Aorta (tissue), 5 donors: ENCODE measurements at regions not wholly inside any gene's neighbourhood (a gene's known extent, or its start where the extent isn't known, plus 50 kb on each side); places are given as distances from the start of the nearest gene placed in this dataset.

Experiments used
- ATAC-seq: fragments of 200-7000 bp; cut with Tn5 transposase; one replicate; pipeline ENCODE4 v1.9.1; 2022; ENCODE audit warnings: moderate library complexity; ENCODE audit not compliant: low FRiP score
- DNase-seq, 2 donors: peaks; one replicate each; pipeline ENCODE4 v3.0.0-alpha.2; 2020
- H3K27ac ChIP-seq, 2 donors: one replicate each; pipeline ENCODE4 v1.5.1; 2013; ENCODE audit warnings: low read length in 2 of 2, mild to moderate bottlenecking in 2 of 2, moderate library complexity in 2 of 2, control low read depth in 1 of 2, inconsistent platforms in 1 of 2, low read depth in 1 of 2
- H3K27me3 ChIP-seq, 2 donors: one replicate each; pipeline ENCODE4 v1.6.1; 2013; ENCODE audit warnings: control low read depth in 1 of 2, low read length in 1 of 2, mild to moderate bottlenecking in 1 of 2, moderate library complexity in 1 of 2; ENCODE audit not compliant: insufficient read depth in 2 of 2, control insufficient read depth in 1 of 2
- H3K36me3 ChIP-seq, 2 donors: one replicate each; pipeline ENCODE4 v1.6.1; 2013; ENCODE audit warnings: control low read depth in 1 of 2, low read length in 1 of 2, mild to moderate bottlenecking in 1 of 2; ENCODE audit not compliant: insufficient read depth in 2 of 2, control insufficient read depth in 1 of 2
- H3K4me1 ChIP-seq, 2 donors: one replicate each; pipeline ENCODE4 v1.6.1; 2013; ENCODE audit warnings: low read length in 2 of 2, control low read depth in 1 of 2, mild to moderate bottlenecking in 1 of 2, moderate library complexity in 1 of 2; ENCODE audit not compliant: insufficient read depth in 2 of 2, control insufficient read depth in 1 of 2
- H3K4me3 ChIP-seq, 2 donors: one replicate each; pipeline ENCODE4 v1.5.1; 2013; ENCODE audit warnings: low read length in 2 of 2, control low read depth in 1 of 2, mild to moderate bottlenecking in 1 of 2
- H3K9me3 ChIP-seq: one replicate; pipeline ENCODE4 v1.6.1; 2013; ENCODE audit warnings: mild to moderate bottlenecking, low read length; ENCODE audit not compliant: control insufficient read depth
- WGBS, 2 donors: extraction: QIAGEN DNeasy Blood & Tissue Kit; methylation state at CpG; one replicate each; pipeline ENCODE4 v1.1.7; 2013; 5-methylcytosine and 5-hydroxymethylcytosine counted together
- intact Hi-C, 2 donors: fragments of 100-400 bp; cut with DNase I; formaldehyde crosslinking; loops; one replicate each; pipeline versions ENCODE4 v1.14.2 to v1.15.0; 2022
- donor health status: healthy with polysubstance abuse.
- donor health status: Bipolar disorder and iron deficiency.
- donor health status: DM: no; HTN: no; CAD: no.
- donor health status: DM: no; HTN: no; CAD: no.
- donor health status: DM: yes; HTN: yes; CAD: no.

- intact Hi-C loops = no loop called here
- no peak for ATAC-seq
- WGBS, 2 donors = 54 to 56% methylated on average over 2 of the region's 2 CpGs
Measured at GRCh38 chr5:86760661-86761060, 142.9 kb downstream of the COX7C start.

GRCh38 chr5:86763929-86764328 lies 146.2 kb downstream of the COX7C start:
- no peak overlapping the region for H3K4me3 ChIP-seq
- no peaks in the 10 kb centered on the region for H3K27me3 ChIP-seq
- H3K36me3 ChIP-seq = no peaks in the 10 kb centered on the region
- H3K4me1 ChIP-seq = no peaks in the 10 kb centered on the region
- WGBS, 2 donors = 88% methylated on average over 1 of the region's 1 CpG
- intact Hi-C loops = no loop called here
- H3K27ac ChIP-seq = no peak overlapping the region
- H3K9me3 ChIP-seq = no peaks in the 10 kb centered on the region
- ATAC-seq (no peak), DNase-seq (no peak)

More at GRCh38 chr5:86760661-86761060, 142.9 kb downstream of the COX7C start:
- H3K27me3 ChIP-seq = no peaks in the 10 kb centered on the region
- H3K27ac ChIP-seq = no peak overlapping the region
- no peaks in the 10 kb centered on the region for H3K9me3 ChIP-seq
- H3K36me3 ChIP-seq = no peaks in the 10 kb centered on the region
- H3K4me3 ChIP-seq = no peak overlapping the region
- no peaks in the 10 kb centered on the region for H3K4me1 ChIP-seq
- DNase-seq = no peak

- ATAC-seq = no peak
- intact Hi-C loops = no loop called here
- no peaks in the 10 kb centered on the region for H3K9me3 ChIP-seq
- H3K4me1 ChIP-seq = no peaks in the 10 kb centered on the region
- H3K27me3 ChIP-seq = no peaks in the 10 kb centered on the region
- no peaks in the 10 kb centered on the region for H3K36me3 ChIP-seq
- H3K4me3 ChIP-seq = no peak overlapping the region
- H3K27ac ChIP-seq = no peak overlapping the region
- 75 to 82% methylated on average over 3 of the region's 3 CpGs for WGBS, 2 donors
- no peak for DNase-seq
Measured at GRCh38 chr5:86765778-86766502, 148.2 kb downstream of the COX7C start.

GRCh38 chr5:86768699-86769202 lies 151.0 kb downstream of the COX7C start:
- H3K27ac ChIP-seq = no peak overlapping the region
- no peaks in the 10 kb centered on the region for H3K9me3 ChIP-seq
- no peaks in the 10 kb centered on the region for H3K36me3 ChIP-seq
- ATAC-seq (no peak), DNase-seq (no peak)
- 86 to 87% methylated on average over 2 of the region's 2 CpGs for WGBS, 2 donors
- no peaks in the 10 kb centered on the region for H3K27me3 ChIP-seq
- H3K4me3 ChIP-seq = no peak overlapping the region
- no peaks in the 10 kb centered on the region for H3K4me1 ChIP-seq
- intact Hi-C loops = no loop called here

GRCh38 chr5:86780018-86780417 lies 162.3 kb downstream of the COX7C start:
- no peak for DNase-seq
- intact Hi-C loops = no loop called here
- H3K27me3 ChIP-seq = no peaks in the 10 kb centered on the region
- H3K4me1 ChIP-seq = no peaks in the 10 kb centered on the region
- no peak overlapping the region for H3K27ac ChIP-seq
- no peak for ATAC-seq
- H3K36me3 ChIP-seq = no peaks in the 10 kb centered on the region
- no peaks in the 10 kb centered on the region for H3K9me3 ChIP-seq
- no peak overlapping the region for H3K4me3 ChIP-seq

- intact Hi-C loops = no loop called here
- Histone ChIP-seq H3K4me1 (no peaks in the 10 kb centered on the region), H3K27me3 (no peaks in the 10 kb centered on the region), H3K9me3 (no peaks in the 10 kb centered on the region), H3K4me3 (no peak overlapping the region), H3K27ac (no peak overlapping the region), H3K36me3 (no peaks in the 10 kb centered on the region)
- WGBS, 2 donors = 36 to 52% methylated on average over 2 of the region's 2 CpGs
- ATAC-seq (no peak), DNase-seq (no peak)
Measured at GRCh38 chr5:86786955-86787354, 169.2 kb downstream of the COX7C start.

- Histone ChIP-seq H3K4me1 (no peaks in the 10 kb centered on the region), H3K9me3 (no peaks in the 10 kb centered on the region), H3K36me3 (no peaks in the 10 kb centered on the region), H3K27ac (no peak overlapping the region), H3K4me3 (no peak overlapping the region), H3K27me3 (no peaks in the 10 kb centered on the region)
- ATAC-seq = no peak
- intact Hi-C loops = no loop called here
- WGBS, 2 donors = 57 to 65% methylated on average over 3 of the region's 3 CpGs
- no peak for DNase-seq
Measured at GRCh38 chr5:86795659-86796058, 177.9 kb downstream of the COX7C start.

GRCh38 chr5:86797677-86798076 lies 179.9 kb downstream of the COX7C start:
- Histone ChIP-seq H3K9me3 (no peaks in the 10 kb centered on the region), H3K4me1 (no peaks in the 10 kb centered on the region), H3K4me3 (no peak overlapping the region), H3K27ac (no peak overlapping the region), H3K36me3 (no peaks in the 10 kb centered on the region), H3K27me3 (no peaks in the 10 kb centered on the region)
- ATAC-seq (no peak), DNase-seq (no peak)
- intact Hi-C loops = no loop called here

- intact Hi-C loops = no loop called here
- no peaks in the 10 kb centered on the region for H3K27me3 ChIP-seq
- 88 to 95% methylated on average over 1 of the region's 1 CpG for WGBS, 2 donors
Measured at GRCh38 chr5:86806206-86806605, 188.5 kb downstream of the COX7C start.

More at GRCh38 chr5:86806206-86806605, 188.5 kb downstream of the COX7C start:
- Histone ChIP-seq H3K27ac (no peak overlapping the region), H3K4me3 (no peak overlapping the region), H3K9me3 (no peaks in the 10 kb centered on the region), H3K4me1 (no peaks in the 10 kb centered on the region), H3K36me3 (no peaks in the 10 kb centered on the region)
- no peak for ATAC-seq
- DNase-seq = no peak
